Activated CD4-positive, CD25-positive, alpha-beta regulatory T cell treated with anti-CD3 and anti-CD28 coated beads, Interleukin-2, amount 50 U/mL, for 72 hours (primary cell): ENCODE measurements at regions not wholly inside any gene's neighbourhood (a gene's known extent, or its start where the extent isn't known, plus 50 kb on each side); places are given as distances from the start of the nearest gene placed in this dataset.

Source experiments
- DNase-seq: peaks from one replicate; pipeline ENCODE4 v3.0.0; 2021

- DNase-seq, result no peak
Observed at GRCh38 chr6:112744827-112745226, 397.7 kb downstream of the RFPL4B start.

GRCh38 chr6:112745765-112746164 lies 398.6 kb downstream of the RFPL4B start:
- DNase-seq, result no peak

- DNase-seq, result no peak
Observed at GRCh38 chr6:112749673-112750072, 402.5 kb downstream of the RFPL4B start.

GRCh38 chr6:112752305-112752704 lies 405.2 kb downstream of the RFPL4B start:
- no peak for DNase-seq

- DNase-seq, result no peak
Observed at GRCh38 chr6:112752791-112753190, 405.7 kb downstream of the RFPL4B start.

- no peak for DNase-seq
Observed at GRCh38 chr6:112760831-112761230, 413.7 kb downstream of the RFPL4B start.

- DNase-seq, result no peak
Observed at GRCh38 chr6:112761740-112762139, 414.6 kb downstream of the RFPL4B start.

- no peak for DNase-seq
Observed at GRCh38 chr6:112764377-112764776, 417.2 kb downstream of the RFPL4B start.

GRCh38 chr6:112770308-112770707 lies 423.2 kb downstream of the RFPL4B start:
- DNase-seq, result no peak

GRCh38 chr6:112773187-112773586 lies 426.1 kb downstream of the RFPL4B start:
- no peak for DNase-seq

GRCh38 chr6:112774319-112774718 lies 427.2 kb downstream of the RFPL4B start:
- no peak for DNase-seq

- no peak for DNase-seq
Observed at GRCh38 chr6:112780498-112781096, 433.5 kb downstream of the RFPL4B start.

- DNase-seq, result no peak
Observed at GRCh38 chr6:112781241-112781640, 434.1 kb downstream of the RFPL4B start.

- DNase-seq, result no peak
Observed at GRCh38 chr6:112785408-112785807, 438.3 kb downstream of the RFPL4B start.

GRCh38 chr6:112786801-112787200 lies 439.7 kb downstream of the RFPL4B start:
- no peak for DNase-seq

GRCh38 chr6:112787371-112787770 lies 440.2 kb downstream of the RFPL4B start:
- DNase-seq, result no peak

- DNase-seq, result no peak
Observed at GRCh38 chr6:112795316-112795715, 448.2 kb downstream of the RFPL4B start.

GRCh38 chr6:112796712-112797111 lies 449.6 kb downstream of the RFPL4B start:
- DNase-seq, result no peak

GRCh38 chr6:112799889-112800288 lies 452.8 kb downstream of the RFPL4B start:
- DNase-seq, result no peak

- no peak for DNase-seq
Observed at GRCh38 chr6:112800439-112800838, 453.3 kb downstream of the RFPL4B start.

- DNase-seq, result no peak
Observed at GRCh38 chr6:112800916-112801315, 453.8 kb downstream of the RFPL4B start.

- no peak for DNase-seq
Observed at GRCh38 chr6:112801468-112802080, 454.4 kb downstream of the RFPL4B start.

GRCh38 chr6:112802144-112802543 lies 455.0 kb downstream of the RFPL4B start:
- DNase-seq, result no peak

GRCh38 chr6:112804638-112805330 lies 457.7 kb downstream of the RFPL4B start:
- no peak for DNase-seq
